GM19372 (cell line): ENCODE measurements at regions not wholly inside any gene's neighbourhood (a gene's known extent, or its start where the extent isn't known, plus 50 kb on each side); places are given as distances from the start of the nearest gene placed in this dataset.

Source experiments
- ATAC-seq: cut with Tn5 transposase; IDR thresholded peaks from one replicate; pipeline ENCODE4 v1.9.1; 2021; ENCODE audit warnings: mild to moderate bottlenecking, low read depth, moderate library complexity; ENCODE audit not compliant: unreplicated experiment

DNA sequence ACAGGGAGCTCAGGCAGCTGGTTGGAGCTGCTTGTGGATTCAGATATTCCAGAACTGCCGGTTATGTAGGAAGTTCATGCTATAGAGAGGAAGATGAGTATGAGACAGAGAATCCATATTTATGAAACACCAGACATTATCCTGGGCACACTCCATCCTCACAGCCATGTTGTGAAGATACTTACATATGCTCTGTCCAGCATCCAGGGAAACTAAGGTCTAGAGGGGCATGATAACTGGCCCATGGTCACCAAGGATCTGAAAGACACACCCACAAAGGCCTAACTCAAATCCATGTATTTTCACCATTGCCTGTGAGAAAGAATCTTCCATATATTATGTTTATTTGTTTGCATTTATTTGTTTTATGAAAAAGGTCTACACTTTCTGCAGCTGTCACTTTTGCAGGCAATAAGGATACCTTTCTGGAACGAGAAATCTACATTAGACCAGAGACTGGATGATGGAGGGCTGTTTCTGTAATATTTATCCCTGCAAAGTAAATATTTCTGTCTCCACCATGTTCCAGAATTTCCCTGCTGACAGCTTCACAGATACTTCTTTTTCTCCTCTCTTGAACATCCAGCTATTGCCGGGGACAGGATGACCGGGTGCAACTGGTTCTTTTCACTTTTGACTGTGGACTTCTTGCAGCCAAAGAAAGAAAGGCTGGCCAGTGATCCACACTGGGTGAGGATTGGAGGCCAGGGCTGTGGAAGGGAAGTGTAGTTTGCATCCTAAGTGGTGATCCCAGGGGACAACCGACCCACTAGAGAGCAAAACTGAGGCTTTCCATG, 145.9 kb upstream of the NAV2 start:
- no peak for ATAC-seq

DNA sequence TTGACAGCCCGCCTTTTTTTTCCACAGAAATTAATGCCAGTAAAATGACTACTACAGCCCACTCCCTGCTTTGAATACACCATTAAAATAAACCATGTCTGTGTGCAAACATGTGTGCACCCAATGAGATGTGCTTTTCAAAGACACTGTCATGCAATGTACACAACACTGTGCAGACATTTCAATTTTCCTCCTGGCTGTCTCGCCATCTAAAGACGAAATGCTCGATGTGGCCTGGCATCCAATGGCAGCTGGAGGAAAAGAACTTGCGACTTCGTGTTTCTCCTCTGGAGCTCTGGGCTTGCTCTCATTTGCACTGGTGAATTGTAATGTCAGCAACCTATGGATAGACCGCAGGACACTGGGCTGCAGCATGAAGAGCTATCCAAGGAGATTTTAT, 147.0 kb upstream of the NAV2 start:
- no peak for ATAC-seq

DNA sequence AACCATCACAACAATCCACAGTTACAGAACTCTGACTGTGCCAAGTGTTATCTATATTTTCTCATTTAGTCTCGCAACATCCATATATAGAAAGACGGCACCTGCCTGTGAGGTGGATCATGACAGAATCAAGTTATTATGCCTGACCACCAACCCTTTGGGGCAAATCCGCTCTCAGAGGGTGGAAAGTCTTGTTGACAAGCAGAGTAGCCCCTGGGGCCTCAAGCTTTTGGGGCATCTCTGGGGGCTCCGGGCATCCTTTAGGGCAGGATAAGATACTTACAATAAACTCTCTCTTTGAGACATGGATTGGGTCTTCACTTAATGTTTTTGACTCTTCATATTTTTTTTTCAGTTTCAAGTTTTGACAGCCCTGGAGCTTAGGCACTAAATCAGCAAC, 150.5 kb upstream of the NAV2 start:
- no peak for ATAC-seq

DNA sequence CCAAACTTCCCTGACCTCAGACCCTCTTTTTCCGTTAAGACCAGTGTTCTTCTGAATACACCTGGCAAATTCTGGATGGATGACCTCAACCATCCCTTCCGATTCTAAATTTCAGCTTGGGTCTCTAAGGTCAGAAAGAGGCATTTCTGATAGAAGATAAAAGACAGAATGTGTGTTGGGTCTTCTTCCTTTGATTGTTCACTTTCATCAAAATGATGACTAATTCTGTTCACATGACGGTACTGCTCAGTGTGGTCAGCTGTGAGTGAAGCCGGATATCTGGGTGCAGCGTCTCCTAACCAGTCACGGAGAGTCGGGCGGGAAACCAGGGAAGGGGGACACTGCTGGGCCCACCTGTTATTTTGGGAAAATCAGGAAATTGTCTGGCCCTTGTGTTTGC, 151.6 kb upstream of the NAV2 start:
- ATAC-seq: no peak

DNA sequence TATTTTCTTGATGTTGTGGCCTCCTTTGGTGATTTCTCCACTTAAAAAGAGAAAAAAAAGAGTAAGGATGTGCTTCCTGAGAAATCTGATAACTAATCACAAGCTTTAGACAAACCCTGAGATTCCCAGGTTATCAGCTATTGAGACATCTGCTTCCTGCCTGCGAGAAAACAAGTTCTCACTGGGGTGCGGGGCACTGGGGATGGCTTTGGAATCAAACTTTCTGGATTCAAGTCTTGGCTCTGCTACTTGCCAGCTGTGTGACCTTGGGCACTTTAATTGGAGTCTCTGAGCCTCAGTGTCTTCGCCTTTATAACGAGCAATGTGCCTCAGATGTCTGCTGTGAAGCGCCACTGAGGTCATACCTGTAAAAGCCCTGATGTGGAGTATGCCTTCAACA, 152.5 kb upstream of the NAV2 start:
- ATAC-seq: no peak

DNA sequence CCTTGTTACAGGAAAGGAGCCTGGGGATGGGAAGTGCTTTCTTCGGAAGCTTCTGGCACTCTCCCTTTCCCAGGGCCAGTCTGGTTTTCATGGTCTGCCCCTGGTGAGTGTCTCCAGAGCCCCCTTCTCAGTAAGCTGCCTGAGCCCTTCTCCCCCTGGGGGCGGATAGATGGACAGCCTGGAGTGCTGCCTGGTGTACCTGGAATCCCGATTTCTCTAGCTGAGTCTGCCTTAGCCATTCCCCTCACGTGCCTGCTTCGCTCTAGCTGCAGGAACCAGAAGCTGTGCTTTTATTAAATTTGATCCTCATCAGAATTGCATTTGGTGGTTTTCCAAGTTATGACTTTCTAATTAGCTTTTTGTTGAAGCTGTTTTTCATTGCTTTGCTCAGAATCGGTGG, 152.9 kb upstream of the NAV2 start:
- ATAC-seq: no peak

DNA sequence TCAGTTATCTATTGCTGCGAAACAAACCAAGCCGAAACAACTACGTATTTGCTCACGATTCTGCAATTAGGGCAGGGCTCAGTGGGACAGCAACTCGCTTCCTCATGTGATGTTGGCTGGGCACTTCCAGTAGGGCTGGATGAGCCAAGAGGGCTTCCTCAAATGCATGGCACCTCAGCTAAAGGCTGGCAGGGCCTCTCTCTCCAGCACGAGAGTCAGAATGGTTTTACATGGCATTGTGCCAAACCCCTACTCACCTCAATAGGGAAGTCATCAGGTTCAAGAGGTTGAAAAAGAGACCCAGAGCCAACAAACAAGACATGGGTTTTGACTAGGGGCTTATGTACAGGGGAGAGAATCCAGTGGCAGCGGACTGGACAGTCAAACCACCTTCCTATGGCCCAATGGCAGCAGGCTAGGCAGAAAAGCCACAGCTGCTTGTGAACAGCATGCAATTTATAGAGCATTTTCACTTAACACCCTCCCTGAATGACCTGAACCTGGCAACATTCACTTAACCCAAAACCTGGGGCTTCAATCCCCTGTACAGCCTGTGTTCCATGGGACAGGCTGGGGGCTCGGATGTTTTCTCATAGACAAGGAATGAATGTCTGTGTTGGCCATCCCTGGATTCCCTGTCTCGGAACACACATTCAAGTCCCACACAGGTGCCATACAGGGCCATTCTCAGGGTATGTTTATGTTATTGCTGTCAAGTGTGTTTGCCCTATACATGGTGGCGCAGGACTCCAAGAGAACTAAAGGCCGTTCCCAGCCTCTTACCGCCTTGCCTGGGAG, 154.2 kb upstream of the NAV2 start:
- no peak for ATAC-seq

DNA sequence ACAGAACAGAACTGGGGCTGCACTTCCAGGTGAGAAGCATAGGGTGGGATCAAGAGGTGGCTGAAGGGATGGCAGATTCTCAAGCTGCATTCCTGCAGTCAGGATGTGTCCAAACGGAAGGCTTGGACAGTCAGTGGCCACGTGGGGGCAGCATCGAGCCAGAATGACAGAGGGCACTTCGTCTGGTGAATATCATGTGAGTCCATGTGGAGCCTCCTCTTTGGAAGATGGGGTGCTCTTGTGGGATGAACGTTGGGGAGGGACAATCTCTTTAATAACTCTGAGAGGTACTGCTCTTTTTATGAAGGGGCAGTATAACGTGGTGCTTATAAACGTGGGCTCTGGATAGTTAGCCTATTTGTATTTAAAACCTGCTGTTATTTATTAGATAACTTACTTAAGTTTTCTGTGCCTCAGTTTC, 154.9 kb upstream of the NAV2 start:
- no peak for ATAC-seq

DNA sequence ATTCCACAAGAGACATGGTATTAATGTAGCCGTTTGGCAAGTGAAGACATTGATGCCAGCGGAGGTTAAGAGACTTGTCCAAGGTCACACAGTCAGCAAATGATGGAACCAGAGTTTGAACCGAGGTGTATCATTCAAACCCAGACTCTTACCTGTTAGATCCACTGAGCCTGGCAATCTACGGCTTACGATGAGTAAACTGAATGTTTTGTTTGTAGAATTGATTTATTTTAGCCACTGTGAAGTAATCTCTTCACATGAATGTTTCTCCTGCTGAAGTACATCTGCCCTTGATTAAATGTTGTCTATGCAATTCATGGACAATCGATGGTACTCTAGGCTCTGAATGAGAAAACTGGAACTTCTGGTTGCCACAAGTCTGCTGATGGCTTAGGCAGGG, 155.5 kb upstream of the NAV2 start:
- no peak for ATAC-seq

DNA sequence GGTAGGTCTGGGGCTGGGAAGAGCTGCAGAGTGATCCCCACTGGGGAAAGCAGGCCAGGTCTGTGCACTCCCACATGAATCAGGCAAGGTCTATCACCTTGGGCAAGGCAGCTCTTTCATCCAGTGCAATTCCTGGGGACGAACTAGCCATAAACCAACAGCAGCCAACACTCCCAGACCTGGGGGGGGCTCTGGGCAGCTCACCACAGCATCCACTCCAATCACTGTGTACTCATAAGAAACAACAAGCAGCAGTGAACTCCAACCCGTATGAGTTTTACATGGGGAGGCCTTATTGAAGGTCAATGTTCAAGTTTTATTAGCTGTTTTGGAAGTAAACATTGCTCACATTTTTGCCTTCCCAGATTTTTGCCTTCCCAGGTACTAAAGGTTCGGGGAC, 157.4 kb upstream of the NAV2 start:
- ATAC-seq: no peak

DNA sequence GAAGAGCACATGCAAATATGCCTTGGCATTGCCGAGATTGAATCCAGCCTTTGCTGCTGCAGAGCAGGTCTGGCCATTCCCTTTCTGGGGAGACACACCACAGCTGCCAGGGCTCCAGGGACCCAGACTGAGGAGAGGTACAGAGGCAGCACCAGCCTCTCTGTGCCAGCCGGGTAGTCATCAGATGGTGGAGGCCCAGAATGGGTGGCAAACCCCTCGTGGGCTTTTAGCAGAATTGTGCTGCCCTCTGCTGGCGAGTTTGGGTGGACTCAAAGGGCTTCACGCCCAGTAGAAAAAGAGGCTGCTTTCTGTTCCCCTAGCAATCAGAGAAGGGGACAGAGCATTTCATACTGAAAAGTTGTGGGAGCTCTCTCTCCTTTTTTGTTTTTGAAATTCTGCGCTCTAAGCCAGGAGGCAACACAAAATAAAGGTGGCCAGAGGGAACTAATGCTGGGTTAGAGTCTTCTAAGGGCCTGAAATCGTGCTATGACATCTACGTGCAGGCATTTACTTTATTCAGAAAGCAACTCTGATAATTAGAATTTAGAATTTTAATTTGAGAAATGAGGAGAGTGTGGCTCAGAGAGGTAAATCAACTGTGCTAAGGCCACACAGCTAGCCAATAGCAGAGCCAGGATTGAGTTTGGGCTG, 158.8 kb upstream of the NAV2 start:
- ATAC-seq: peak; percentile 59

DNA sequence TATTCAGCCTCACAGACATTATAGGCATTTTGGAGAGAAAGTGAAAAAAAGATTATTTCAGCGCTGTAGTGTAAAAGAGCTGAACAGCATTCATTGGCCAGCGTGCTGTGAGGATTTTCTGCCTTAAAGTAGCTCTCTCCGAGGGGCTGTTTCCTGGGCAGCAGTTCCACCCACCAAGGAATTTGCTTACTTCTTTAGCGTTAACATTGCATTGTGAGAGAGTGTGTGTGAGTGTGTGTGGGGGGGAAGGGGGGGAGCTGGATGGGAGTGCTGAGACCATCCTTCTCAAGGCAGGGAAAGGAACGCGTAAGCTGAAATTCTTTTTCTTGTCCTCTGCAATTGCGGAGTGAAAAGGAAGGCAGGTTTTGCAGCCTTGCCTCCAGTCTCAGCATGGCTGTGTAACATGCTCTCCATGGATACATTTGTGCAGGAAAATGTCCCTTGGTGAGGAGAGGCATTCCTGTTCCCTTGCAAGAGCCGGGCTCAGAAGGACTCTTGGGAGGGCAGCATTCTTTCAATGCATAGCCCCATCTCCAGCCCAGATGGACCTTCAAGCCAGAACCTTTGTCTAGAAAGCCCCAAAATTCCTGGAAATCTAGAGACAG, 159.9 kb upstream of the NAV2 start:
- no peak for ATAC-seq

DNA sequence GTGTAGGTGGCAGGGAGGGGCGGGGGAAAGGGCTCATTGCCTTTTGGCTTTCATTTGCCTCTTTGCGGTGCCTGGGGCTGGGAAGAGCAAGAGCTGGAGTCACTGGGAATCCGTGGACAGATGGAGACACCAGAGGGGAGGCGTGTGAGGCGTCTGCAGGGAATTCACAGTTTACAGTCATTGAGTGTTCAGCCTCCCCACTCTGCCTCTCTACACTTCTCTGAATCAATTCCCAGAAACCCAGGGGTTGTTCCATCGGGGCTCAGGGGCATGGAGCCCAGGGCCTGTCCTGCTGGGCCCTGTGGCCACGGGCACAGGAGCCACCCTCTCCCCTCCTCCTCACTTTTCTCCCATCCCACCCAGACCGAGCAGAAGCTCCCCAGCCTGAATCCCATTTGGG, 160.5 kb upstream of the NAV2 start:
- no peak for ATAC-seq

DNA sequence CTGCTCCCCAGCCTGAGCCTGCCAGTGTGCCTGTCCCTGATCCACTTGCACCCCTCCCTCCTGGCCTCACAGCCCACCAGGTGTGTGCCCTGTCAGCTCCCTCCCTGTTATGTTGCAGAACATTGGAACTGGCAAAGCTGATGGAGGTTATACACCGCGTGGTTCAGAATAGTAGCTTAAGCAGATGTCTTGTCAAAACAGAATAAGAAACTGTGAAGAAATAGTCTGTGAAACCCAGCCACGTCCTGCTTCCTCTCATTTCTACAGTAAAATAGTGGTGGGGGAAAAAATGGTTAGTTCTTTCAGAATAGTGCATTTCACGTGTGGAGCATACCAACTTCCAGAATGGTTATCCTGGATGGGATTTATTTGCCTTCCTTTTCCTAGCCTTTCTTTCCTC, 161.2 kb upstream of the NAV2 start:
- no peak for ATAC-seq

DNA sequence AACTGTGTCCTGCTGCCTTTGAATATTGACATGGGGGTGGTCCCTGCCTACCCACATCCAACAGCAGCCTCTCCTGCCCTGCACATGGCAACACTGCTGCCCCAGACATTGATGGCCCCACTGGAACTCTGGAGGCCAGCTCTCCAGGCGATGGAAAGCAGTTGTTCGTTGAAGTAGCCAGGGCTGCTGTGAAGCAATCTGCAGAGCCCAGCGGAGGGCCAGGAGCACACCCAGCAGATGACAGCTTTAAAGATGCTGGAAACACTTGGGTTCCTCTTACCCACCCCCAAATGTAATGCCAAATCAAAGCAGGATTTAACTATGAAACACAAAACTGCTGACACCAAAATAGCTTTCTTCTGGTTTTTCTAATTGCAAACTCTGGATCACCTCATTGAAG, 165.6 kb upstream of the NAV2 start:
- no peak for ATAC-seq

DNA sequence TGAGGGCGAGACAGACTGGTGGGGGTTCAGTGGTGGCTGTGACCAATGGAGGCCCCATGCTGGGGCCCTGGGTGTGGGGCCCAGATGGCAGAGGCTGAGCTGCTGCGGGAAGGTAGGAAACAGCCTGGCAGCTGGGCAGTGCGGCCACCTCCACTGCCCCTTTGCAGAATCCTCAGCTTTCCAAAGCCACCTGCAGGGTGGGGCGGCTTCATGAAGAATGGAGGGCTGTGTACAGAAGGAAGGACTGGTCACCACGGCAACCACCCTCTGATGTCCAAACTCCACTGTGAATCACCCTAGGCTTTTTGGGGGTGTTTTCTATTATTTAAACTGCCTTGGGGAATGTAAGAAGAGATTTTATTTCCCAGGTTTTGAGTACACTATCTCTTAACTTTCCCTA, 166.3 kb upstream of the NAV2 start:
- no peak for ATAC-seq

DNA sequence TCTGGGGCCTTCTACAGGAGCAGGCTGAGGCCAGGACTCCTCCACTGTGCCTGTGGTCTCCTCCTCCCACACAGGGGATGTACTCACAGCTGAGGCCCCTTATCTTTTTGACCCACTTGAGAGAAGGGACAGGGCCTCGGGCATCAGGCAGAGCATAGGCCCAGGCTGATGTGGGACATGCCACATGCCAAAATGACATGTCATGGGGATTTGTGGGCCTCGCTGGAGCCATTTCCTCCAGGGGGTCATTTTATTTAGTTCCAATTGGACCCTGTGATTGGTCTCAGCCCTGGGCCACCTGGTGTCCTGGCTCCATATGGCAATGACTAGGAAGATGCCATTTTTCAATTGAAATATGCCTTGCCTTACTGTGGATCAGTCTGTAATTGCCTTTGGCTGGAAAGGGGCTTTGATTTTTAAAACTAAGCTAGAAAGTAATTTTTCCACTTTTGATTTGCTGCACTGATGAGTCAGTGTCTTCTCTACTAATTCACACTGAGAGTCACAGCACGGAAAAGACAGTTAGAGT, 171.1 kb upstream of the NAV2 start:
- ATAC-seq: no peak

DNA sequence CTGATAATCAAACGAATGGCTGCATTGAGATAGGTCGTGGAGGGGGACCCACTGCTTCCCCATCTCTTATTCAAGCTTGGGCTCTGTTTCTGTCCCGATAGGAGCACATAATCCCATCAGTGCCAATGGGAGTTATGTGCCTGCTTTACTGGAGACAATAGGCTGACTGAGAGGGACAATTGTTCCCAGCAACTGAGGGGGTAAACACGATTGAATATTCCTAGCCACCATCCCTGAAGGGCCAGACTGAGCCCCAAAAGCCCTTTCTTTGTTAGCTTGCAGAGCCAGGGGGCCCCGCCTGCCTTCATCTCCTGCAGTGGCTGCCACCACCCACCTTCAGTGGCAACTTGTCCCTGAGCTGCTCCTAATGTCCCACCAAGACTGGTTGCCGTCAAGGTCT, 172.8 kb upstream of the NAV2 start:
- ATAC-seq: no peak

DNA sequence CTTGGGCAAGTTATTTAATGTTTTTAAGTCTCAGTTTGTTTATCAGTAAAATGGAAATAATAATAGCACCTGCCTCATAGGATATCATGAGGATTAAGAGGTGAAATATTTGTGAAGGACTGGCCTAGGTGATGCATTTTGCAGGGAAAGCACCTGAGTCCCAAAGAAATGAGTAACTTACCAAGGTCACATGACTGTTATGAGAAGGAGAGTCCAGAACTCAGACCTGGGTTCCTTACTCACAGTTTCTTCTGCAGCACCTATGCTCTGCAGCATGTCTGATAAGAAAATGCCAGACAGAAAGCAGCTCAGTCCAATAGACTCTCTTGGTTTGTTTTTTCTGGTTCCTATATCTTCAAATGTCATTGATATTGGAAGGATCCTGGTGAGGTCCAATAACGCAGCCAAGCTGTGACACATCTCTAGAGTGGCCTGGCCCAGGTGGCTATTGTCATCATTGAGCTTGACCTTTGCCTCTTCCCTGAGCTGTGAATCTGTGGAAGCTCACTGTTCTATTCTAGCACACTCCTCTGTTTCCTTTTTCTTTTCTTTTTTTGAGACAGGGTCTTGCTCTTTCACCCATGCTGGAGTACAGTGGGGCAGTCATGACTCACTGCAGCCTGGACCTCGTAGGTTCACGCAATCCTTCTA, 174.7 kb upstream of the NAV2 start:
- no peak for ATAC-seq

DNA sequence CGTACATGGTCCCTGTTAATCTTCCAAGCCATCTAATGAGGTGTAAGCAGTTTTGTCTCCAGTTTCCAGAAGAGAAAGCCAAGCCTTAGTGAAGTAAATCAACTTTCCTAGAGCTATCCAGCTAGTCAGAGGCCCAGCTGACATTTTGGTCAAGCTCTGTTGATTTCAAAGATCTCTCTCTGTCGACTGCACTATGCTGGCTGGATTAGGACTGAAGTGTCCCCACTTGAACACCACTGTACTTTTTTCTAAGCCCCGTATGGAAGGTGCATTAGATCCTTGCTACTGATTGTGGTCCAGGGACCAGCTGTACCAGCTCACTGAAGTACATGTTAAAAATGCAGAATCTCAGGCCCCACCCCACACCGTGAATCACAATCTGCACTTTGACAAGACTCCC, 176.5 kb upstream of the NAV2 start:
- ATAC-seq: no peak
